ENCODE measurements at regions not wholly inside any gene's neighbourhood (a gene's known extent, or its start where the extent isn't known, plus 50 kb on each side); places are given as distances from the start of the nearest gene placed in this dataset.
"Not testable (repeated sequence)": the region's sequence is repeated elsewhere in the genome, so short reads cannot be mapped to it uniquely, and the experiment has no call there.

DNA sequence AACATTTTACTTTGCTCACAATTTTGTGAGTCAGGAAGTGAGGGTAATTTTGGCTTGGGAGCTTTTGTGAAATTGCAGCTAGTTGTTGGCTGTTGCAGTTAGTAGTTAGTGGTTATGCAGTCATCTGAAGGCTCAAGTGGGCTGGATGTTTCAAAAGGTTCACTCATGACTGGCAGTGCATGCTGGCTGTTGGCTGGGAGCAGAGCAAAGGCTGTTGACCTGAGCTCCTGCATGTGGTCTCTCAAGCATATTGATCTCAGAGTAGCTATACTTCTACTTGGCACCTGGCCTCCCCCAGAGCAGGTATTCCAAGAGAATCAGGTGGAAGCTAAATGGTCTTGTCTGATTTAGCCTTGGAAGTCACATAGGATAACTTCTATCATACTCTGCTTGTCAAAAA is 414.1 kb upstream of the STXBP6 start:
- no peak overlapping the region for H3K4me3 ChIP-seq (ENCODE audit: low read depth, low read length)
- TF ChIP-seq, protein P1, sequence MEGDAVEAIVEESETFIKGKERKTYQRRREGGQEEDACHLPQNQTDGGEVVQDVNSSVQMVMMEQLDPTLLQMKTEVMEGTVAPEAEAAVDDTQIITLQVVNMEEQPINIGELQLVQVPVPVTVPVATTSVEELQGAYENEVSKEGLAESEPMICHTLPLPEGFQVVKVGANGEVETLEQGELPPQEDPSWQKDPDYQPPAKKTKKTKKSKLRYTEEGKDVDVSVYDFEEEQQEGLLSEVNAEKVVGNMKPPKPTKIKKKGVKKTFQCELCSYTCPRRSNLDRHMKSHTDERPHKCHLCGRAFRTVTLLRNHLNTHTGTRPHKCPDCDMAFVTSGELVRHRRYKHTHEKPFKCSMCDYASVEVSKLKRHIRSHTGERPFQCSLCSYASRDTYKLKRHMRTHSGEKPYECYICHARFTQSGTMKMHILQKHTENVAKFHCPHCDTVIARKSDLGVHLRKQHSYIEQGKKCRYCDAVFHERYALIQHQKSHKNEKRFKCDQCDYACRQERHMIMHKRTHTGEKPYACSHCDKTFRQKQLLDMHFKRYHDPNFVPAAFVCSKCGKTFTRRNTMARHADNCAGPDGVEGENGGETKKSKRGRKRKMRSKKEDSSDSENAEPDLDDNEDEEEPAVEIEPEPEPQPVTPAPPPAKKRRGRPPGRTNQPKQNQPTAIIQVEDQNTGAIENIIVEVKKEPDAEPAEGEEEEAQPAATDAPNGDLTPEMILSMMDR (conservative IDR thresholded peaks at IDR 0.05; ENCODE audit: low read depth, low read length) = no peak
- DNase-seq (ENCODE audit: low read depth) = no peak

DNA sequence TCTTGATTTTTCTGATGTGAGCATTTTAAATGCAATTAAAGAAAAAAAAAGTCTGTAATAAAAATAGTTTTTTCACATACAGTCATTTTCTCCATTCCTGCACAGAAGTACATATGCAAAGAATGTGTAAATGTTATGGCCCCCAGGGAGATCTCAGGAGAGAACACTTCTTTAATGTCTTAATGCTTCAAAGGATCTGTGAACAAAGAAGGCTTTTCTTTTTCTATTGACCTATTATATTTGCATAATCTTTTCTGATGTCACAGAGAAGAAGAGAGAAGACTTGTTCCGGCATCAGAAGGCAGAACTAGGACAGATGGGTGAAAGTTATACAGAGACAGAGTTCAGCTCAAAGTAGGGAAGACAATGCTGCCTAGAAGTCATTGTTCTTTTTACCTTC is 413.5 kb upstream of the STXBP6 start:
- DNase-seq (ENCODE audit: low read depth) = no peak
- TF ChIP-seq, protein P1 (conservative IDR thresholded peaks at IDR 0.05; ENCODE audit: low read depth, low read length) = no peak

DNA sequence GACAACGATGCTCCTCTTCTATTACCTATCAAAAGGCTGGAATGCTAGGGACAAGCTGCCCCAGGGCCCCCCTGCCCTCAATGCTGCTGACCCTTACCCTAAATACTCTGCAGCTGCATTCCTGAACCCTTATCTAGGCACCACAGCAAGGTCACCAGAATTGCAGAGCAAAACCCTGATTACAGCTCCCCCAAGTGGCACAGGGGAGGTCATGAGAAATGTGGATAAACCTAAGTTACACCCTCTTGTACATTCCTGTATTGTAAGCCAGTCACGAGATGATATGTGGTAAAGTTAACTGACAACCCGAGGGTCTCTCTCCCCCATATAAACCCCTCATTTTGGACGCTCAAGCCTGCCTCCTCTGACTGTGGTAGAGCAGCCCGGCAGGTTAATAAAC is 411.8 kb upstream of the STXBP6 start:
- TF ChIP-seq, protein P1 (conservative IDR thresholded peaks at IDR 0.05; ENCODE audit: low read depth, low read length) = no peak
- no peak for DNase-seq (ENCODE audit: low read depth)
- H3K4me3 ChIP-seq (ENCODE audit: low read depth, low read length) = no peak overlapping the region

More for the DNA sequence above, 413.5 kb upstream of the STXBP6 start:
- H3K4me3 ChIP-seq (ENCODE audit: low read depth, low read length) = no peak overlapping the region

DNA sequence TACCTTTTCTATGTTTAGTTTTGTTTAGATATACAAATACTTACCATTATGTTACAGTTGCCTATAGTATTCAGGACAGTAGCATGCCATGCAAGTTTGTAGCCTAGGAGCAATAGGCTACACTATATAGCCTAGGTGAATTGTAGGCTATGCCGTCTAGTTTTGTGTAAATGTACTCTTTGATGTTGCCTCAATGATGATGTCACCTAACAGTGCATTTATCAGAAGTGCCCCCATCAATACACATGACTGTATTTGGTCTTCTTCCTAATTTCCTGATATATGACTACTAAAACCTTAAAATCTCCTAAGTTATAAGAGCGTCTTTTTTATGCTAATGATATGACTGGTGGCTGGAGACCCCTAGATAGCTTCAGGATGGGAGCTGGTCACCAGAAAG is 394.4 kb upstream of the STXBP6 start:
- no peak overlapping the region for H3K4me3 ChIP-seq (ENCODE audit: low read depth, low read length)
- TF ChIP-seq, protein P1 (conservative IDR thresholded peaks at IDR 0.05; ENCODE audit: low read depth, low read length) = no peak
- no peak for DNase-seq (ENCODE audit: low read depth)

DNA sequence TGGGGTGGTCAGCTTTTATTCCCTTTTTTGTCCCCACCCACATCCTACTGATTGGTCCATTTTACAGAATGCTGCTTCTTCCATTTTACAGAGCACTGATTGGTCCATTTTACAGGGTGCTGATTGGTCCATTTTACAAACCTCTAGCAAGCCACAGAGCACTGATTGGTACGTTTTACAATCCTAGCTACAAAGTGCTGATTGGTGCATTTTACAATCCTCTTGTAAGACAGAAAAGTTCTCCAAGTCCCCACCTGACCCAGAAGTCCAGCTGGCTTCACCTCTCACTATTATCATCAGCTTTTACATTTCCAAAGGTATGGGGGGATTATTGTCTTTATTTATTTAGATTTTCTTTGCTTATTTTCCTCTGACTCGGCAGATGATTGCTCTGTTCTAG is 390.4 kb upstream of the STXBP6 start:
- H3K4me3 ChIP-seq (ENCODE audit: low read depth, low read length); DNase-seq (ENCODE audit: low read depth): not testable (repeated sequence)

DNA sequence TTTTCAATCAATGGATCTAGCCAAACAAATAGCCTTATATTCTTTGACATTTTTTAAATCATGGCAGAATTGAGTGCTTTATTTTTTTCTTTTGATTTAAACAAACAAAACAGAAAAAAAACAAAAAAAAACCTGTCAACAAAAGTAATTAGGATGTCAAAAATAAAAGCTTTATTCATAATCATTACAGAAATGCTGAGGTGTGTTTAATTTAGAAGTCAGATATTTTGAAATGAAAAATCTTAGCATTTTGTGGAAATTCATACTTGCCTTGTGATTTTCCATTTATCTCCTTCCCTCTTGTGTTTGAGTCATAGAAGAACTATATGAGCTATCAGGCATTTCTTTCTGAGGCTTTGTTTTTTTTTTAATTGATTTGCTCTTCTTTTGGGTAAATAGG is 387.0 kb upstream of the STXBP6 start:
- DNase-seq (ENCODE audit: low read depth) = no peak
- no peak overlapping the region for H3K4me3 ChIP-seq (ENCODE audit: low read depth, low read length)
- TF ChIP-seq, protein P1 (conservative IDR thresholded peaks at IDR 0.05; ENCODE audit: low read depth, low read length) = no peak

DNA sequence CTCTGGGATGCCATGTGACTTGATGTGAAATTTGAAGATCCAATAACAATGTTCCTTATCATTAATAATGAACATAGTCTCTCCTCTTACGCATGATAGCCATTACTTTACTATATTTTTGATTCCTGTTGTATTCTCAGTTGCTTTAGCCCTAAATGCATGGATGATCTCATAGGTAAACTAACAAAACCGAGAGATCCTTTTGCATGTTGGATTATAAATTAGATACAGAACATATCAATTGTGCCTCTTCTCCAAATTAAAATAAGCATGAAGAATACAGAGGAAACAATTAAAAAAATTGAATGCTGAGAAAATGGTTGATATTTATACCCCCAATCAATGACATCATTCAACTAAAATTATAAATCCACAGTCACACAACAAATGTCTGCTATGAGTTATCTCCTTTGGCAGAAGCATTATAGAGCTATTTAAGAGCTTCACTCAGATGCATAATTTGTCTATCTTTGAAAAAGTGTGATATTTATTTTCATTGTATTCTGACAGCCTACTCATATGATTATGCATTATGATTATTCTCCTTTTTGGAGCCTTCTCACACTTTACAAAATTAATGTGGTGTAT is 386.4 kb upstream of the STXBP6 start:
- TF ChIP-seq, protein P1 (conservative IDR thresholded peaks at IDR 0.05; ENCODE audit: low read depth, low read length) = no peak
- no peak for DNase-seq (ENCODE audit: low read depth)

More for the DNA sequence above, 386.4 kb upstream of the STXBP6 start:
- H3K4me3 ChIP-seq (ENCODE audit: low read depth, low read length) = no peak overlapping the region

Measured in choroid plexus epithelial cell (primary cell).